ENCODE measurements at regions not wholly inside any gene's neighbourhood (a gene's known extent, or its start where the extent isn't known, plus 50 kb on each side); places are given as distances from the start of the nearest gene placed in this dataset.

GRCh38 chr3:18890449-18890848 lies 257.9 kb upstream of the KCNH8 start:
- TF ChIP-seq CTCF (IDR thresholded peaks at IDR 0.05) (no peak), POLR2A (IDR thresholded peaks at IDR 0.05) (no peak)

Data from ovary (tissue), 3 donors.